ENCODE measurements at regions not wholly inside any gene's neighbourhood (a gene's known extent, or its start where the extent isn't known, plus 50 kb on each side); places are given as distances from the start of the nearest gene placed in this dataset.
"Not testable (repeated sequence)": the region's sequence is repeated elsewhere in the genome, so short reads cannot be mapped to it uniquely, and the experiment has no call there.

DNA sequence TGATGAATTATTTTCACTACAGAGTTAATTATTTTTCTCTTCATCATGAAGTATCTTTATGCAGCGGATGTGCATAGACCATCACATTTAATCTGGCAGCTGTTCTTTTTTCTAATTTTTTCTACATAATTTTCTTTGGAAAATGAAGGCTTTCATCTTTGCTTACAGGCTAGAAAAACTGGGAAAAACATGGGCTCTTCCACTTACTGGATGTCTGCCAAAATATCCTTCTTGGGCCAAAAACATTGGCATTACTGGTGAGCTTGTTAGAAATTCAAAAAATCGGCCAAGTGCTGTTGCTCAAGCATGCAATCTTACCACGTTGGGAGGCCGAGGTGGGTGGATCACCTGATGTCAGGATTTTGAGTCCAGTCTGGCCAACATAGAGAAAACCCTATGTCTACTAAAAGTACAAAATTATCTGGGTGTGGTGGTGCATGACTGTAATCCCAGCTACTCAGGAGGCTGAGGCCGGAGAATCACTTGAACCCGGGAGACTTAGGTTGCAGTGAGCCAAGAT lies 176.8 kb downstream of the ZNF737 start:
- no peak for DNase-seq (ENCODE audit: low read depth in 2 of 2)

DNA sequence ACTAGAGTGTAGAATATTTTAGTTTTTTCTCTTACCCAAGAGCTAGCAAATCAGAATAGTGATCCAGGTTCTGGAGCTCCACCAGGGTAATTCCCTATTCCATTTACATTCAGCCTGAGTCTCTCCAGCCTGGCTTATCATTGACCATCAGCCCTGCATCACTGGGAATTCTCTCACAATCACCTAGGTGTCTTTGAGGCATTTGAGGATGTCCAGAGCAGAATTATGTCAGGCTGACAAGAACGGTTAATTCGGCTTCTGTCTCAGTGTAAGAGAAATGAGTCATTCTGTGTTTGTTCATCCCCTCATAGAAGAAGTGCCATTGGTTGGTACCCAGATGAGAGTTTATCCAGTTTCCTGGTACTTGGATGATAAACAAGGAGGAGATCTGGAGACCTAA lies 180.5 kb downstream of the ZNF737 start:
- DNase-seq (ENCODE audit: low read depth in 2 of 2): no peak

DNA sequence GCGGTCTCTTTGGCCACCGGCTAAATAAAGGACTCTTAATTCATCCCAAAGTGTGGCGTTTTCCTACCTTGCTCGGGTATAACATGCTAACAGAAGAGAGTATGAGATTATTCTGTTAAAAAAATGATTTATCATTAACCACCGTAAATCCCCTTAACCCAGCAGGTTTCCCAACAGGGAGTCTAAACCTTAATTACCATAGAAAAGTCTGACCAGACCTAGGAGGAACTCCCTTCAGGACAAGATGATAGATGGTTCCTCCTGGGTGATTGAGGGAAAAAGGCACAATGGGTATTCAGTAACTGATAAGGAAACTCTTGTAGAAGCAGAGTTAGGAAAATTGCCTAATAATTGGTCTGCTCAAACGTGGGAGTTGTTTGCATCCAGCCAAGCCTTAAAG lies 193.7 kb downstream of the ZNF737 start:
- DNase-seq (ENCODE audit: low read depth in 2 of 2): no peak

DNA sequence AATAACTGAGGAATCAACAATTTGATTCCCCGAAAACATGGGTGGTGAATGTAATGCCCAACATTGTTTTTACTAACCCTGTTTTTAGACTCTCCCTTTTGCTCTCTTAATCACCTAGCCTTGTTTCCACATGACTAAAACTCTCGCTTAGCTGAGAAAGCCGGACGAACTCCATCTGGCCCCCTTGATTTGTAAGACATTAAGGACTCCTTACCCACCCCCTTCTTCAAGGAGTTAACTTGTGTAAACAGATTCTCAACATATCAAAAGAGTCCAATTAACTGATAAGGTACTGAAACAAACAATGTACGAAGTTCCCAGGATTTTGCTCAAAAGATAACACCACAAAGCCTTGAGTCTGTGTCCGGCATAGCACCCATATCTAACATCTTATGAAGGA lies 194.3 kb downstream of the ZNF737 start:
- DNase-seq (ENCODE audit: low read depth in 2 of 2): not testable (repeated sequence)

DNA sequence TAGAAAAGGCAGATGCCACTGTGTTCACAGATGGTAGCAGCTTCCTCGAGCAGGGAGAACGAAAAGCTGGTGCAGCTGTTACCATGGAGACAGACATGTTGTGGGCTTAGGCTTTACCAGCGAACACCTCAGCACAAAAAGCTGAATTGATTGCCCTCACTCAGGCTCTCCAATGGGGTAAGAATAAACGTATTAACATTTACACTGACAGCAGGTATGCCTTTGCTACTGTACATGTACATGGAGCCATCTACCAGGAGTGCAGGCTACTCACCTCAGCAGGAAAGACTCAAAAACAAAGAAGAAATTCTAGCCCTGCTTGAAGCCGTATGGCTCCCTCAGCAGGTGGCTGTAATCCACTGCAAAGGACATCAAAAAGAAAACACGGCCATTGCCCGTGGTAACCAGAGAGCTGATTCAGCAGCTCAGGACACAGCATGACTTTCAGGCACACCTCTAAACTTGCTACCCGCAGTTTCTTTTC lies 197.7 kb downstream of the ZNF737 start:
- no peak for DNase-seq (ENCODE audit: low read depth in 2 of 2)

DNA sequence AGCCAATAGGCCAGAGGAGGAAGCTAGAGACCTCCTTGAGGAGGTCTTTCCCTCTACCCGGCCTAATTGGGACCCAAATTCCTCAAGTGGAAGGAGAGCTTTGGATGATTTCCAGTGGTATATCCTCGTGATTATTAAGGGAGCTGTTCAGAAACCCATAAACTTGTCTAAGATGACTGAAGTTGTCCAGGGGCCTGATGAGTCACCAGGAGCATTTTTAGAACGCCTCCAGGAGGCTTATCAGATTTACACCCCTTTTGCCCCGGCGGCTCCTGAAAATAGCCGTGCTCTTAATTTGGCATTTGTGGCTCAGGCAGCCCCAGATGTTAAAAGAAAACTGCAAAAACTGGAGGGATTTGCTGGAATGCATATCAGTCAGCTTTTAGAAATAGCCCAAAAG lies 198.1 kb downstream of the ZNF486 start:
- DNase-seq (ENCODE audit: low read depth in 2 of 2): no peak

DNA sequence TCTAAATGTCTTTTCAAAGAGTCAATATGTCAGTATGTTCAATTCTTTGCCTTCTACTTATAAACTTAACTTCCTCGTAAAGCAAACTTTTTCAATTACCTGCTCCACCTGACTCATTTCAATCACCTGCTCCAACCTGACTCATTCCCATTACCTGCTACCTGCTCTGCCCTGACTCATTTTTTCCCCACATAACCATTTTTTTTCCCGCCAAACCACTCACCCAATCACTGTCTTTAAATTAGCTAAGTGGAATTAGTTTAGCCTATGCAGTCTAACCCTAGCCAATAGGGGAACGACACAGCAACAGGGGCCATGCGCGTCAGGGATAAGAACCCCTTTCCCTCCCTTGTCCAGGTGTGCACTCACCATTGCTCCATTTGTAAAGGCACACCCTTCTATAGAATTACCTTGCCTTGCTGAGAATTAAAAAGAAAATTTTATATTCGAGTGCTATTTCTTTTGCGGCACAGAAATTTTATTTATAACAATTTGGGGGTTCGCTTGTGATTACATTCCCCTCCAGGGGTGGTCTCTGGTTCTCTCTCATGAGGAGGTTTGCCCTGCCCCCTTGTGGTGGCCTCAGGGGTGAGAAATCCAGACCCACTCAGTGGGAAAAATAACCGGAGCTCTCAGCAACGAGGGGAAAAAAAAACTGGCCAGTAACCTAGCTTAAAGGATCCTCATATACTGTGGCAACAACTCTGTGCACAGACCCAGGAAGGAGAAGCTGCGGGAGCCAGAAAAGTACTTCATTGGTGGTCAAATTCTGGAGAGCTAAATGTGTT lies 193.1 kb downstream of the ZNF486 start:
- no peak for DNase-seq (ENCODE audit: low read depth in 2 of 2)

DNA sequence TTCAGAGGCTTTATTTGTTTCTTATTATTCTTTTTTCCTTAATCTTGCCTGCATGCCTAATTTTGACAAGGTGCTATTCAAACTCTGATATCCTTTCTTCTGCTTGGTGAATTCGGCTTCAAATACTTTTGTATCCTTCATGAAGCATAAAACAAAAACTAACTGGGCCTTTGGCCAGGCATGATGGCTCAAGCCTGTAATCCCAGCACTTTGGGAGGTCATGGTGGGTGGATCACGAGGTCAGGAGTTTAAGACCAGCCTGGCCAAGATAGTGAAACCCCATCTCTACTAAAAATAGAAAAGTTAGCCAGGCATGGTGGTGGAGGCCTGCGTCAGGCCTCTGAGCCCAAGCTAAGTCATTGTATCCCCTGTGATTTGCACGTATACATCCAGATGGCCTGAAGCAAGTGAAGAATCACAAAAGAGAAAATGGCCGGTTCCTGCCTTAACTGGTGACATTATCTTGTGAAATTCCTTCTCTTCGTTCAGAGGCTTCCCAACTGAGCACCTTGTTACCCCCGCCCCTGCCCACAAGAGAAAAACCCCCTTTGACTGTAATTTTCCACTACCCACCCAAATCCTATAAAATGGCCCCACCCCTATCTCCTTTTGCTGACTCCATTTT lies 191.9 kb downstream of the ZNF486 start:
- DNase-seq (ENCODE audit: low read depth in 2 of 2): not testable (repeated sequence)

DNA sequence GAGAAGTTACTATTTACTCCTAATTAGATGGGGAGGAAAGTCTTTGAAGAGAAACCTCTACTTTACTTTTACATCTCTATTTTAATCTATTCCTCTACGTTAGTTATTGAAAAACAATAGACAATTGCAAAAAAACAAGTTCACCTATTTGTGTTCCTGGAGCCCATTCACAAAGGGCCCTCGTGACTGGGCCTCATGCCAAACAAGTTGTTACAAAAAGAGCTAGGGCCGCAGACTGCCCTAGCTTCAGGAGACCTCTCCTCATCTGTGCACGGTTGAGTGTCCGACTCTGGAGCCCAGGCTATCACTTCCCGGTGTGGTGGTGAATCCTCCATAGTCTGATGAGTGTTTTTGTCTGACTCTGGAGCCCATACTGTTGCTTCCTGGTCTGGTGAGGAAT lies 190.9 kb downstream of the ZNF486 start:
- no peak for DNase-seq (ENCODE audit: low read depth in 2 of 2)

DNA sequence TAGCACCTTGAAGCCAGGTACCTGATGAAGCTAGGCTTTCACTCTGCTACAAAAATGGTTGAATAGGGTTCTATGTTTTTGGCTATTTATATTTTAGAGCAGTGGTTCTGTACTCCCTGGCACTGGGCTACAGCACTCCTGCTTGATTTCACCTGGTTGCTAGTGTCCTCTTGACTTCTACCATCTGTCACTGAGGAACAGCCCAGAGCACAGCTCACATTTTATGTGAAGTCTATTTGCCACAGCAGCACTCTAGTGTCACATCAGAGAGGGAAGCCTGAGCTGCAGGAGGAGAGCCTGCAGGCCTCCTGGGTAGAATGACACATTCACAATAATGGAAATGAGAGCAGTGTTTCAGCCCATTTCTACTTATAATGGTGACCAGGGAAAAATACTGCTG lies 184.2 kb downstream of the ZNF486 start:
- no peak for DNase-seq (ENCODE audit: low read depth in 2 of 2)

DNA sequence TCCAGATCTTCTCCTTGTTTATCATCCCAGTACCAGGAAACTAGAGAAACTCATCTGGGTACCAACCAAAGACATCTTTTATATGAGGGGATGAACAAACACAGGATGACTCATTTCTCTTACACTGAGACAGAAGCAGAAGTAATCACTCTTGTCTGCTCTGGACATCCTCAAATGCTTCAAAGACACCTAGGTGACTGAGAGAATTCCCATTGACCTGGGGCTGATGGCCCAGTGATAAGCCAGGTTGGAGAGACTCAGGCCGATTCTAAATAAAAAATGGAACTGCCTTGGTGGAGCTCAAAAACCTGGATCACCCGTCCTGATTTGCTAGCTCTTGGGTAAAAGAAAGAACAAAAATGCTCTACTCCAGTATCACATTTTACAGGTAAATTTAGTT lies 182.2 kb downstream of the ZNF486 start:
- DNase-seq (ENCODE audit: low read depth in 2 of 2): no peak

DNA sequence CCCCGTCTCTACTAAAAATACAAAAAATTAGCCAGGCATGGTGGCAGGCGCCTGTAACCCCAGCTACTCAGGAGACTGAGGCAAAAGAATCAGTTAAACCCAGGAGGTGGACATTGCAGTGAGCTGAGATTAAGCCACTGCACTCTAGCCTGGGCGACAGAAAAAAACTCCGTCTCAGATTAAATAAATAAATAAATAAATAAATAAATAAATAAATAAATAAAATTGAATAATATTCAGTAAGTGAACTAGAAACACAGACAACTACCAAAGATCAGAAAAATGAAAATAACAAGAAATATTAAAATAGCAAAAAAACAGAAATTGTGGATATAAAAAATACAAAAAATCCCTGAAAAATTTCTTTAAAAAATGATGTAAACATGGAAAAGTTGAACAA lies 172.4 kb downstream of the ZNF486 start:
- DNase-seq (ENCODE audit: low read depth in 2 of 2): no peak

DNA sequence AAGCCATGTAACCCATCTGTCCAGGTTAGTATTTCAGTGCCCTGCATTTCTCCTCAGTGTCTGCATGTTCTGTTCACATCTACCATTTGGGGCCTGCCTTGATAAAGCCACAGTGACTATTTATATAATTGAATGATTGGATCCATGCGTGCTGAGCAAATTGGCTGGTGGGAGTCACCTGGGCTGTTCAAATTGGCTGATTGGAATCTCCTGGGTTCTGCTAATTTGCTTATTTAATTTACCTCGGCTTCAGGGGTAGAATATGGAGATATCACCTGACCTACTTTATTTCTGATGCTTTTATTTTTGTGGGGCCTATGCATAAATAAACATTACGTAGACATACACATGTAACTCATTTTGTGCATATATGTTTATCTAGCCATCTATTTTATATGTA lies 167.7 kb downstream of the ZNF486 start:
- DNase-seq (ENCODE audit: low read depth in 2 of 2): no peak

DNA sequence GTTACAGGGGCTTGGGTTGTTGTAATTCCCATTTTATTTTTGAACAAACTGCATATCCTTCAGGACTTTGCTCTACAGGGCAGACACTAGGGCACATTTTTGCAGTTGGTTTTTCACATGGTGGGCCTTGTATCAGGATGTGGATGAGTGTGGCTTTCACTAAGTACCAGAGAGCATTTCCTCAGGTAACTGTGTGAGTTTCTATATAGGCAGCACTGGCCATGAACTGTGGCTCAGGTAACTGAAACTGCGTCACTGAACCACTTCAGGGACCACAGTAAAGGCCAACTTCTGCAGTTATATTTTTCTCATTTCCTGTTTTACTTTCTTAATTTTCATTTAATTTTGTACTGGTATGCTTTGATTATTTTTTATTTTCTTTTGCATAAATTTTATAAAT lies 166.5 kb downstream of the ZNF486 start:
- DNase-seq (ENCODE audit: low read depth in 2 of 2): no peak

DNA sequence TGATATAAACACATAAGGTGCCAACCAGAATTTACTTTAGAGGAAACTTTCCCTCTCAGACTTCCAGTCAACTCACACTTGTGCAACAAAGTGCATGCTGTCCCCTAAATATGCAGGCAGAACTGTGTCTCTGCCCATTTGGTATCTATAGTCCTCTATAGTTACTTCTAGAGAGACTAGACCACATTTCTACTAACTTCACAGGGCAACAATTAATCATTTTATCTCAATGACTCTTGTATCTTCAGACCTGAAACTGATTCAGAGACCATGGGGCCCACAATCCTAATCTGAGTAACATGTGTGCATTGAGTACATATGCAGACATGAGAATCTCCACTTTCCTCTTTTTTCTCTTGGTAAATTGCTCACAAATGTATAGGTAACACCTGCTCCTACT lies 158.1 kb downstream of the ZNF486 start:
- no peak for DNase-seq (ENCODE audit: low read depth in 2 of 2)

DNA sequence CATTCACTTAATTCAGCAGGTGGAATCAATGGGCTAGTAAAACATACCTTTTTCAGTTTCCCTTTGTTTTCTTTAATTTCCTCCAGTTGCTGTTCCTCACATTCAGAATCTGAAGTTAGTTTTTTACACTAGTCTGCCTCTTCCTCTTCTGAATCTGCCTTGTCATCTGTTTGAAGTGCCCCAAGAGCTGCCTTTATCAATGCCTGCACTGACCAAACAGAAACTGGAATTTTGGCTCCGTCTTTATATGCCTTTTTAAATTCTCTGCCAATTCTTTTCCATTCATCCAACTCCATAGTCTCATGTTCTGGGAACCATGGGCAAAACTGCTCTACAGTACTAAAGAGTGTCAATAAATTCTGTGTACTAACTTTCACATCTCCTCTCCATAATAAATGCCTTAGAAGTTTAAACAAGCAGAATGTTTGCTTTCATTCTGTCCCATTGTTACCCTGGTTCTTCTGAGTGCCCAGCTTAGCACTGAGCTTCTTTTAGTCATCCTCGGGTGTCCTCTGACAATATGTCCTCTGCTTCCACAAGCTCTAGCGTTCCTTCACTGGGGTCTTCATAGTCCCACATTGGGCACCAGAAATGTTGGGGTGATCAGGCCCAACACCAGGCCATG lies 154.2 kb downstream of the ZNF486 start:
- no peak for DNase-seq (ENCODE audit: low read depth in 2 of 2)

DNA sequence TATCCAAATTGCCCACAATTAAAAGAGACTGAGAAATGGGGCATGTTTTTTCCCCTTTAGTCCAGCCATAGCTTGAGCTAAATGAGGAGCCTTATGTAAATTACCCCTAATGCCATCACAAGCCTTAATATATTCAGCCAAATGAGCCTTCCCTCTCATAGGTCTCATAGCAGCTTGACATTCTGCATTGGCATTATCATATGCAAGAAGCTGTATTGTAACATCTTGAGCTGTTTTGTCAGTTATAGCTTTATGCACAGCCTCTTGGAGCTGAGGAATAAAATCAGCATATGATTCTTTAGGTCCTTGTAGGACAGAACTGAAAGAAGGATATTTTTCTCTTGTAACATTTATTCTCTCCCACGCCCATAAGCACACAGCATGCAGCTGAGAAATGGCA lies 153.2 kb downstream of the ZNF486 start:
- DNase-seq (ENCODE audit: low read depth in 2 of 2): no peak

DNA sequence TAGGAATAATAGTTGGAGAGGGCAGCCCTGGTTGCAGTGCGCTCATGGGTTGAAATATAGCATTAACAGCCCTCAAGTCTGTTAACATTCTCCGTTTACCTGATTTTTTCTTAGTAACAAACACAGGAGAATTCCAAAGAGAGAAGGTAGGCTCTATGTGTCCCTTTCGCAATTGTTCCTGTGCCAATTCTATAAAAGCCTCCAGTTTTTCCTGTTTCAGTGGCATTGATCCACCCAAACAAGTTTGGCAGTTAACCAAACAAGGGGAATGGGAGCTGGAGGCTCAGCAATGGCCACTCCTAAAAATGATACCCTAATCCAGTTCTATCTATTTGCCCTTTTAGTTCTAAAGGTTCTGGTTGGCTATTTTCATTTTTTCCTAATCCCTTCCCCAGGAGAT lies 151.6 kb downstream of the ZNF486 start:
- DNase-seq (ENCODE audit: low read depth in 2 of 2): no peak

DNA sequence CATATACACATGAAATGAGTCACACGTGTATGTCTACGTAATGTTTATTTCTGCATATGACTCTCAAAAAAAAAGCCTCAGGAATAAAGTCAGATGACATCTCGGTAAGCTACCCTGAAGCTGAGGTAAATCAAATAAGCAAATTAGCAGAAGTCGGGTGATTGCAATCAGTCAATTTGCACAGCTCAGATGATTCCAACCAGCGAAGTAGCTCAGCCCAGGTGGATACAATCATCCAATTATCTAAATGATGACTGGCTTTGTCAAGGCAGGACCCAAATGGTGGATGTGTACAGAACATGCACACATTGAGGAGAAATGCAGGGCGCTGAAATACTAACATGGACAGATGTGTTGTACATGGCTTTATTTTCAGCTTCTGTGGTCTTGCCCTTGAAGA lies 148.5 kb downstream of the ZNF486 start:
- DNase-seq (ENCODE audit: low read depth in 2 of 2): no peak

DNA sequence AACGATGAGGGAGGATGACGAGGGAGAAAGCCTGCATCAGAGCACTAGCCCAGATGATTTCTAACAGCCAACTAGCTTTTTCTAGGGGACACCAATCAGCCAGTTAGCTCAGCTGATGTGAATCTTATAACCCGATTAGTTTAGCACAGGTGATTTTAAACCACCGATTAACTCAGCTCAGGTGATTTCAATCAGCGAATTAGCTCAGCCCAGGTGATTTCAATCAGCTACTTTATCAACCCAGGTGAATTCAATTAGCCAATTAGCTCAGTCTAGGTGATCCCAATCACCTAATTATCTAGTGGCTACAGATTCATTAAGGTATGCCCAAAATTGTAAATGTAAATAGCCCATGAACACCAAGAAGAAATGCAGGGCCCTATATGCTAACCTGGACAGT lies 146.9 kb downstream of the ZNF486 start:
- DNase-seq (ENCODE audit: low read depth in 2 of 2): no peak

DNA sequence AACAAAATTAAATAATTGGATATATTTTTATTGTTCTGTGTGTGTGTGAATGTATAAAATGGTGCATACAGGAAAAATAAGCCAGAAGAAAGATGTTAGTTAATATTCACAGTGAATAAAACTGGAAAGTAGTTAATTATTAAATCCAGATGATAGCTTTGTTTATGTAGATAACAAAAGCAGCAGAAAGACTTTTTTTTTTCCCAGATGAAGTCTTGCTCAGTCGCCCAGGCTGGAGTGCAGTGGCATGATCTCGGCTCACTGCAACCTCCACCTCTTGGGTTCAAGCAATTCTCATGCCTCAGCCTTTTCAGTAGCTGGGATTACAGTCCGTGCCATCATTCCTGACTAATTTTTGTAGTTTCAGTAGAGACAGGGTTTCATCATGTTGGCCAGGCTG lies 140.1 kb downstream of the ZNF486 start:
- DNase-seq (ENCODE audit: low read depth in 2 of 2): no peak

DNA sequence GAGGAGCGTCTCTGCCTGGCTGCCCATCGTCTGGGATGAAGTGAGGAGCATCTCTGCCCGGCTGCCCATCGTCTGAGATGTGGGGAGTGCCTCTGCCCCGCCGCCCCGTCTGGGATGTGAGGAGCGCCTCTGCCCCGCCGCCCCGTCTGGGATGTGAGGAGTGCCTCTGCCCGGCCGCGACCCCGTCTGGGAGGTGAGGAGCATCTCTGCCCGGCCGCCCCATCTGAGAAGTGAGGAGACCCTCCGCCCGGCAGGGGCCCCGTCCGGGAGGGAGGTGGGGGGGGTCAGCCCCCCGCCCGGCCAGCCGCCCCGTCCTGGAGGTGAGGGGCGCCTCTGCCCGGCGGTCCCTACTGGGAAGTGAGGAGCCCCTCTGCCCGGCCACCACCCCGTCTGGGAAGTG lies 129.3 kb downstream of the ZNF486 start:
- not testable (repeated sequence) for DNase-seq (ENCODE audit: low read depth in 2 of 2)

DNA sequence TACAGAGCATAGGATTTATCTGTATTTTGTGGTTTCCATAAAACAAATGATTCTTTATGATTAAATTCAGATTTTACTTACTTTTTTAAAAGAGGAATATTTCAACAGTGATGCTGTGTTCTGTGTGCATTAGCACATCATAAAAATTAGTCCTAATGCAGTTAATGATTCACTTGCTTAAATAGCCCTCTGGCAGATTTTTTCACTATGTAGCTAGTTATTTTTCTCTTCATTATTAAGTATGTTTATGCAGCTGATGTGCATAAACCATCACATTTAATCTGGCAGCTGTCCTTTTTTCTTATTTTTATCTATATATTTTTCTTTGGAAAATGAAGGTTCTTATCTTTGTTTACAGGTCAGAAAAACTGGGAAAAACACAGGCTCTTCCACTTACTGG lies 127.2 kb downstream of the ZNF486 start:
- DNase-seq (ENCODE audit: low read depth in 2 of 2): no peak

All from fibroblast of skin of left quadriceps (primary cell).